Adrenal gland (tissue), 9 donors: ENCODE measurements at regions not wholly inside any gene's neighbourhood (a gene's known extent, or its start where the extent isn't known, plus 50 kb on each side); places are given as distances from the start of the nearest gene placed in this dataset.
A peak's percentile ranks its signal among the peaks of the same experiment; 100 is the strongest.

ENCODE experiments used
- DNase-seq, 7 donors: peaks; one replicate each; pipeline ENCODE4 v3.0.0-alpha.2; 2019 to 2020
- H3K27ac ChIP-seq, 5 donors: fragments of 200-600 bp; sonication (generic) in 4 of 5; 1 replicate in 3 of 5; 2 replicates in 2 of 5; pipeline versions ENCODE4 v1.5.1 to v1.8.0; 2016 to 2020; ENCODE audit warnings: mild to moderate bottlenecking in 1 of 5
- H3K27me3 ChIP-seq: fragments of 200-600 bp; 2 replicates; pipeline ENCODE4 v1.8.0; 2021
- H3K36me3 ChIP-seq, 2 donors: fragments of 200-600 bp; replicated peaks in 1 of 2; 1 replicate in 1 of 2; 2 replicates in 1 of 2; pipeline versions ENCODE4 v1.5.1 to v1.8.0; 2018 to 2022
- H3K4me1 ChIP-seq, 2 donors: fragments of 200-600 bp; replicated peaks in 1 of 2; 1 replicate in 1 of 2; 2 replicates in 1 of 2; pipeline versions ENCODE4 v1.5.1 to v1.8.0; 2018 to 2021
- H3K4me3 ChIP-seq, 4 donors: fragments of 200-600 bp; sonication (generic) in 3 of 4; one replicate each; pipeline ENCODE4 v1.5.1; 2016 to 2018
- H3K9me3 ChIP-seq, 3 donors: fragments of 200-600 bp; sonication (generic) in 1 of 3; replicated peaks in 1 of 3; 1 replicate in 2 of 3; 2 replicates in 1 of 3; pipeline versions ENCODE4 v1.5.1 to v1.8.0; 2016 to 2021
- POLR2A ChIP-seq, 2 donors: fragments of 450-650 bp; IDR thresholded peaks; one replicate each; pipeline ENCODE4 v1.6.1; 2017; ENCODE audit warnings: antibody characterized with exemption in 2 of 2, mild to moderate bottlenecking in 2 of 2, moderate library complexity in 1 of 2
- WGBS, 4 donors: extraction: QIAGEN DNeasy Blood & Tissue Kit in 2 of 4; methylation state at CpG; one replicate each; pipeline versions ENCODE4 v1.1.5 to v1.1.7; 2013 to 2017; 5-methylcytosine and 5-hydroxymethylcytosine counted together
- intact Hi-C, 2 donors: fragments of 100-400 bp; cut with DNase I; formaldehyde crosslinking; loops; one replicate each; pipeline versions ENCODE4 v1.14.1 to v1.15.0; 2022 to 2023
- TF ChIP-seq, protein P1 (sequence below), 6 experiments: fragments of 450-650 bp in 4 of 6; fragments of 200-600 bp in 2 of 6; sonication (generic) in 1 of 6; IDR thresholded peaks; 1 replicate in 5 of 6; 2 replicates in 1 of 6; pipeline versions ENCODE4 v1.5.1 to v1.8.0; 2016 to 2021; ENCODE audit warnings: antibody characterized with exemption in 6 of 6, mild to moderate bottlenecking in 2 of 6, moderate library complexity in 1 of 6
- donor health status: healthy with polysubstance abuse.
- donor health status: Bipolar disorder and iron deficiency.
- donor health status: DM: yes; HTN: yes; CAD: no.
- donor health status: DM: no; HTN: no; CAD: no.
- donor health status: DM: no; HTN: no; CAD: no.

DNA sequence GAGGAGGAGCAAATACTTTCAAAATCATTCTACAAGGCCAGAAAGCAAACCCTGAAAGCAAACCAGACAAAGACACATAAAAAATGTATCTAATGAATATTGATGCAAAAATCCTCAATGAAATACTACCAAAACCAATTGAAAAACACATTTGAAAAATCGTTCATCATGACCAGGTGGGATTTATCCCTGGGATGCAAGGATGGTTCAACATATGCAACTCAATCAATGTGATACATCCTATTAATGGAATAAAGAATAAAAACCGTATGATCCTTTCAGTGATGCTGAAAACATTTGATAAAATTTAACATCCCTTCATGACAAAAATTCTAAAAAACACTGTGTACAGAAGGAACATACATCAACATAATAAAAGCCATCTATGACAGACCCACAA, 337.6 kb downstream of the NNT start:
- H3K27me3 ChIP-seq, result no peaks in the 10 kb centered on the region
- no peak for DNase-seq
- no peaks in the 10 kb centered on the region for H3K36me3 ChIP-seq
- H3K4me3 ChIP-seq, result no peak overlapping the region
- TF ChIP-seq, protein P1, sequence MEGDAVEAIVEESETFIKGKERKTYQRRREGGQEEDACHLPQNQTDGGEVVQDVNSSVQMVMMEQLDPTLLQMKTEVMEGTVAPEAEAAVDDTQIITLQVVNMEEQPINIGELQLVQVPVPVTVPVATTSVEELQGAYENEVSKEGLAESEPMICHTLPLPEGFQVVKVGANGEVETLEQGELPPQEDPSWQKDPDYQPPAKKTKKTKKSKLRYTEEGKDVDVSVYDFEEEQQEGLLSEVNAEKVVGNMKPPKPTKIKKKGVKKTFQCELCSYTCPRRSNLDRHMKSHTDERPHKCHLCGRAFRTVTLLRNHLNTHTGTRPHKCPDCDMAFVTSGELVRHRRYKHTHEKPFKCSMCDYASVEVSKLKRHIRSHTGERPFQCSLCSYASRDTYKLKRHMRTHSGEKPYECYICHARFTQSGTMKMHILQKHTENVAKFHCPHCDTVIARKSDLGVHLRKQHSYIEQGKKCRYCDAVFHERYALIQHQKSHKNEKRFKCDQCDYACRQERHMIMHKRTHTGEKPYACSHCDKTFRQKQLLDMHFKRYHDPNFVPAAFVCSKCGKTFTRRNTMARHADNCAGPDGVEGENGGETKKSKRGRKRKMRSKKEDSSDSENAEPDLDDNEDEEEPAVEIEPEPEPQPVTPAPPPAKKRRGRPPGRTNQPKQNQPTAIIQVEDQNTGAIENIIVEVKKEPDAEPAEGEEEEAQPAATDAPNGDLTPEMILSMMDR (IDR thresholded peaks at IDR 0.05), result no peak
- TF ChIP-seq POLR2A (IDR thresholded peaks at IDR 0.05), result no peak
- intact Hi-C loops, result no loop called here
- H3K4me1 ChIP-seq, result no peaks in the 10 kb centered on the region
- WGBS, 4 donors, result 66 to 78% (median 71%) methylated on average over 2 of the region's 2 CpGs
- peaks cover 0 to 5% (median 0%) of the 10 kb centered on the region in 3 donors for H3K9me3 ChIP-seq
- H3K27ac ChIP-seq, result no peak overlapping the region

DNA sequence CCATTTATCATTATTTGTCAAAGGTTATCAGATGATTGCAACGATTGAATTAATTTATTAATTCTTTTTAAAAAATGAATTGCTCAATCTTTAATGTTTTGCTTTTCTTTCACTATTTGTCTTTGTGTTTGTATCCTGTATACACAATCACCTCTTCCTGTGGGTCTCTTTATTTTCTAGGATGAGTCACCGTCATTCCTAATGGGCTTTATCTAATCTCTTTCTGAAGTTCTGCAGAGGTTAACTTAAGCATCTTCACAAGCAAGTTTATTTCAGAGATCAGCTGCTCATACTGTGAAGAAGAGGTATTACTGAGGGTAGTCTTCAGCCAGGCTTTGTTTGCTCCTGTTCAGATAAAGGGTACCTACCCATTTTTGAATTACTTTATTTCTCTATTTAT, 323.9 kb downstream of the NNT start:
- TF ChIP-seq, protein P1 (IDR thresholded peaks at IDR 0.05), result no peak
- no peak for TF ChIP-seq POLR2A (IDR thresholded peaks at IDR 0.05)
- Histone ChIP-seq H3K36me3 (no peaks in the 10 kb centered on the region), H3K9me3 (no peaks in the 10 kb centered on the region), H3K4me3 (no peak overlapping the region), H3K4me1 (no peaks in the 10 kb centered on the region), H3K27ac (no peak overlapping the region), H3K27me3 (no peaks in the 10 kb centered on the region)
- WGBS, 4 donors, result 33 to 45% (median 43%) methylated on average over 2 of the region's 2 CpGs
- intact Hi-C loops, result no loop called here
- DNase-seq, result no peak

DNA sequence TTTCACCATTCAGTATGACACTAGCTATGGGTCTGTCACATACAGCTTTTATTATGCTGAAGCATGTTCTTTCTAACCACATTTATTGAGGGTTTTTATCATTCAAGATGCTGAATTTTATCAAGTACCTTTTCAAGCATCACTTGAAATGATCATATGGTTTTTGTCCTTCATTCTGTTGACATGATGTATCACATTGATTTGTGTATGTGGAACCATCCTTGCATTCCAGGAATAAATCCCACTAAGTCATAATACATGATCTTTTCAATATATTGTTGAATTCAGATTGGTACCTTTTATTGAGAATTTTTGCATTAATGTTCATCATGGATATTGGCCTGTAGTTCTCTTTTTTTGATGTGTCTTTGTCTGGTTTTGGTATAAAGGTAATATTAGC, 317.4 kb downstream of the NNT start:
- no peak for TF ChIP-seq POLR2A (IDR thresholded peaks at IDR 0.05)
- TF ChIP-seq, protein P1 (IDR thresholded peaks at IDR 0.05), result no peak
- H3K9me3 ChIP-seq, result no peaks in the 10 kb centered on the region
- no peak for DNase-seq
- no peak overlapping the region for H3K27ac ChIP-seq
- H3K4me1 ChIP-seq, result no peaks in the 10 kb centered on the region
- H3K36me3 ChIP-seq, result no peaks in the 10 kb centered on the region
- H3K4me3 ChIP-seq, result no peak overlapping the region
- intact Hi-C loops, result no loop called here
- H3K27me3 ChIP-seq, result no peaks in the 10 kb centered on the region

DNA sequence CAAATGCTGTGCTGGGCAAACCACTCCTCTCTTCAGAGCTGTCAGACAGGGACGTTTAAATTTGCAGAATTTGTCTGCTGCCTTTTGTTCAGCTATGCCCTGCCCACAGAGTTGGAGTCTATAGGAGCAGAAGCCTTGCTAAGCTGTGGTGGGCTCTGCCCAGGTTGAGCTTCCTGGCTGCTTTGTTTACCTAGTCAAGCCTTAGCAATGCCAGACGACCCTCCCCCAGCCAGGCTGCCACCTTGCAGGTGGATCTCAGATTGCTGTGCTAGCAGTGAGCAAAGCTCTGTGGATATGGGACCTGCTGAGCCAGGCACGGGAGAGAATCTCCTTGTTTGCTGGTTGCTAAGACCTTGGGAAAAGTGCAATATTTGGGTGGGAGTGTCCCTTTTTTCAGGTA, 314.9 kb downstream of the NNT start:
- TF ChIP-seq, protein P1 (IDR thresholded peaks at IDR 0.05), result no peak
- TF ChIP-seq POLR2A (IDR thresholded peaks at IDR 0.05), result no peak
- intact Hi-C loops, result no loop called here
- DNase-seq, result peak in 1 of 7 donors; percentile 24
- no peaks in the 10 kb centered on the region for H3K4me1 ChIP-seq
- no peaks in the 10 kb centered on the region for H3K27me3 ChIP-seq
- H3K9me3 ChIP-seq, result no peaks in the 10 kb centered on the region
- WGBS, 4 donors, result 54 to 64% (median 62%) methylated on average over 2 to 3 of the region's 3 CpGs
- no peaks in the 10 kb centered on the region for H3K36me3 ChIP-seq
- H3K4me3 ChIP-seq, result no peak overlapping the region
- H3K27ac ChIP-seq, result no peak overlapping the region
